Psoas muscle (tissue), 7 donors: ENCODE measurements at regions not wholly inside any gene's neighbourhood (a gene's known extent, or its start where the extent isn't known, plus 50 kb on each side); places are given as distances from the start of the nearest gene placed in this dataset.

Experiments used
- ATAC-seq, 4 donors: fragments of 200-7000 bp; cut with Tn5 transposase; one replicate each; pipeline ENCODE4 v1.9.1; 2020; ENCODE audit warnings: moderate library complexity in 3 of 4, mild to moderate bottlenecking in 2 of 4
- DNase-seq, 2 donors: peaks; one replicate each; pipeline ENCODE4 v3.0.0-alpha.2; 2020
- H3K27ac ChIP-seq: fragments of 200-600 bp; one replicate; pipeline ENCODE4 v1.8.0; 2022
- H3K27me3 ChIP-seq, 3 donors: fragments of 200-600 bp in 1 of 3; one replicate each; pipeline versions ENCODE4 v1.6.1 to v1.8.0; 2013 to 2022; ENCODE audit warnings: low read length in 2 of 3, mild to moderate bottlenecking in 2 of 3, moderate library complexity in 1 of 3; ENCODE audit not compliant: insufficient read depth in 3 of 3
- H3K36me3 ChIP-seq, 2 donors: fragments of 200-600 bp in 1 of 2; one replicate each; pipeline versions ENCODE4 v1.6.1 to v1.8.0; 2013 to 2022; ENCODE audit warnings: low read depth in 1 of 2, mild to moderate bottlenecking in 1 of 2, moderate library complexity in 1 of 2; ENCODE audit not compliant: insufficient read depth in 1 of 2
- H3K4me1 ChIP-seq: fragments of 200-600 bp; one replicate; pipeline ENCODE4 v1.8.0; 2022
- H3K4me3 ChIP-seq: fragments of 200-600 bp; one replicate; pipeline ENCODE4 v1.8.0; 2022; ENCODE audit warnings: mild to moderate bottlenecking
- H3K9me3 ChIP-seq: fragments of 200-600 bp; one replicate; pipeline ENCODE4 v1.8.0; 2022
- WGBS, 3 donors: extraction: QIAGEN DNeasy Blood & Tissue Kit; methylation state at CpG; one replicate each; pipeline versions ENCODE4 v1.1.6 to v1.1.7; 2013; 5-methylcytosine and 5-hydroxymethylcytosine counted together
- intact Hi-C, 2 donors: fragments of 100-400 bp; cut with DNase I; formaldehyde crosslinking; loops; one replicate each; pipeline versions ENCODE4 v1.11.0 to v1.14.2; 2022
- TF ChIP-seq, protein P1 (sequence below): fragments of 200-600 bp; IDR thresholded peaks from one replicate; pipeline ENCODE4 v1.8.0; 2022; ENCODE audit warnings: antibody characterized with exemption
- donor health status: healthy with polysubstance abuse.
- donor health status: DM: no; HTN: no; CAD: no; lungs with moderate emphysema.
- donor health status: Bipolar disorder and iron deficiency.
- donor health status: healthy.
- donor health status: DM: yes; HTN: yes; CAD: no.
- donor health status: DM: no; HTN: no; CAD: no.
- donor health status: DM: yes; HTN: yes; CAD: no.

GRCh38 chr3:181252631-181253030 lies 263.1 kb upstream of the DNAJC19 start:
- intact Hi-C loops: no loop called here
- H3K4me3 ChIP-seq: no peak overlapping the region
- H3K27me3 ChIP-seq: no peaks in the 10 kb centered on the region
- no peak overlapping the region for H3K27ac ChIP-seq
- WGBS, 3 donors: 8 to 17% (median 13%) methylated on average over 3 of the region's 3 CpGs
- TF ChIP-seq, protein P1, sequence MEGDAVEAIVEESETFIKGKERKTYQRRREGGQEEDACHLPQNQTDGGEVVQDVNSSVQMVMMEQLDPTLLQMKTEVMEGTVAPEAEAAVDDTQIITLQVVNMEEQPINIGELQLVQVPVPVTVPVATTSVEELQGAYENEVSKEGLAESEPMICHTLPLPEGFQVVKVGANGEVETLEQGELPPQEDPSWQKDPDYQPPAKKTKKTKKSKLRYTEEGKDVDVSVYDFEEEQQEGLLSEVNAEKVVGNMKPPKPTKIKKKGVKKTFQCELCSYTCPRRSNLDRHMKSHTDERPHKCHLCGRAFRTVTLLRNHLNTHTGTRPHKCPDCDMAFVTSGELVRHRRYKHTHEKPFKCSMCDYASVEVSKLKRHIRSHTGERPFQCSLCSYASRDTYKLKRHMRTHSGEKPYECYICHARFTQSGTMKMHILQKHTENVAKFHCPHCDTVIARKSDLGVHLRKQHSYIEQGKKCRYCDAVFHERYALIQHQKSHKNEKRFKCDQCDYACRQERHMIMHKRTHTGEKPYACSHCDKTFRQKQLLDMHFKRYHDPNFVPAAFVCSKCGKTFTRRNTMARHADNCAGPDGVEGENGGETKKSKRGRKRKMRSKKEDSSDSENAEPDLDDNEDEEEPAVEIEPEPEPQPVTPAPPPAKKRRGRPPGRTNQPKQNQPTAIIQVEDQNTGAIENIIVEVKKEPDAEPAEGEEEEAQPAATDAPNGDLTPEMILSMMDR: no peak
- no peaks in the 10 kb centered on the region for H3K36me3 ChIP-seq
- H3K4me1 ChIP-seq: no peaks in the 10 kb centered on the region
- ATAC-seq (no peak), DNase-seq (no peak)
- H3K9me3 ChIP-seq: no peaks in the 10 kb centered on the region

DNA sequence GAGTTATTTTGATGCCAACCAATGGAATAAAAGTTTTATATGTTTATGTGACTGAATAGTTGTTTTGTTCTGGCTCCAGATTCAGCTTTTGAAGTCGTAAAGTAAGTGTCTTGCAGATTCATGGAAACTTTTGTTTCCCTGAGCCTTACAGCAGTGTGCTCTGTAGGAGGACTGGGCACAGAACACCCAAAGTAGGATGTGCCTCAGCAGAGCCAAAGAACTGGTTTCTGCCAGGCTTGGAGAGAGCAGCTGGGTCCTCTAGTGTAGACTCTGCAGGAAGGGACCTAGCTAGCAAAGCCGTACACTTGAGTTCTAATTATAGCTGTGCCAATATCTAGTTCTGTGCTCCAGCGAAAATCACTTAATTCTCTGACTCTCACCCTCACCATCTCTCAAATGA lies 261.2 kb upstream of the DNAJC19 start:
- WGBS, 3 donors: 58 to 64% (median 63%) methylated on average over 3 of the region's 3 CpGs
- TF ChIP-seq, protein P1: no peak
- intact Hi-C loops: no loop called here
- no peak for ATAC-seq
- H3K4me1 ChIP-seq: no peaks in the 10 kb centered on the region
- DNase-seq: no peak
- H3K27ac ChIP-seq: no peak overlapping the region
- H3K27me3 ChIP-seq: no peaks in the 10 kb centered on the region
- no peaks in the 10 kb centered on the region for H3K36me3 ChIP-seq
- H3K9me3 ChIP-seq: no peaks in the 10 kb centered on the region
- H3K4me3 ChIP-seq: no peak overlapping the region

DNA sequence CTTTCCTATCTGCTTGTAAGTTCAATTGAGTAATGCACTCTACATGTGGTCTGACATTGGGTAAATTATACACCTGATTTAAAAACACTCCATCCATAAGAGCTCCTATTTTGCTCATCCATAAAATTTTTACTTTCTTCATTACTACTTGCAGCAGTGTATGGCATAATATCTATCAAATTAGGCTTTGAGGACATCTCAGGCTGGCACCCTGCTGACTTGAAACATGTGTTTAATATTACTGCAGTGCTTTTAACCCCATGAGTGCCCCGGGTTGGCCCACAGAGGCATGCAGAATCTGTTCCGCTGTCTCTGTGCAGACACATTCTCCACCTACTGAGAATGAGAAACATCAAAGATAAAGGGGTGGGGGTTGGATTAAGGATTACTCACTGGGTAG lies 249.9 kb upstream of the DNAJC19 start:
- Histone ChIP-seq H3K4me3 (no peak overlapping the region), H3K36me3 (no peaks in the 10 kb centered on the region), H3K9me3 (no peaks in the 10 kb centered on the region), H3K27ac (no peak overlapping the region), H3K27me3 (no peaks in the 10 kb centered on the region), H3K4me1 (no peaks in the 10 kb centered on the region)
- TF ChIP-seq, protein P1: no peak
- 47 to 51% (median 51%) methylated on average over 2 of the region's 2 CpGs for WGBS, 3 donors
- DNase-seq (no peak), ATAC-seq (no peak)
- intact Hi-C loops: loop anchor here in 1 of 2 donors (10.0 kb wide), 1 partner anchor 645 kb away; no protein-coding TSS in a partner anchor

GRCh38 chr3:181230258-181230657 lies 240.7 kb upstream of the DNAJC19 start:
- intact Hi-C loops: loop anchor here in 1 of 2 donors (10.0 kb wide), 1 partner anchor 655 kb away; no protein-coding TSS in a partner anchor
- ATAC-seq (no peak), DNase-seq (no peak)
- Histone ChIP-seq H3K27ac (no peak overlapping the region), H3K36me3 (no peaks in the 10 kb centered on the region), H3K4me3 (no peak overlapping the region), H3K4me1 (no peaks in the 10 kb centered on the region), H3K27me3 (no peaks in the 10 kb centered on the region), H3K9me3 (no peaks in the 10 kb centered on the region)
- TF ChIP-seq, protein P1: no peak
- 78 to 85% (median 80%) methylated on average over 5 of the region's 5 CpGs for WGBS, 3 donors

DNA sequence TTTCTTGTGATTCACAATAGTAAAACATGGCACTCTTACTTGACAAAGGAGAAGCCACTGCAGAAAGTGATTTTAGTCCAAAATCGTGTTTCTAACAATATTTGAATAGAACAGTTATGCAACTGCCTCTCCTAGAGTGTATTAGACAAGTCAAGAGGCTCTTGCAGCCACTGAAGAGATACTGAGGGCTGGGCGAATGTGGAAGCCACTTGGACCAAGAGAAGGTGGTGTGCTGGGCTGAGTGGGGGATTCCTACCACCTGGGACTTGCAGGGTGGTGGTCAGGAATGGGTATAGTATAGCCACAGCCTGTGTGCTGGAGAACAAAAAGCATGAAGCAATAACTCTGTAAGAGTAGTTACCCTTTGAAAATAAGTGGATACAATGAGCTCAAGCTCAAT lies 223.8 kb upstream of the DNAJC19 start:
- intact Hi-C loops: no loop called here
- TF ChIP-seq, protein P1: no peak
- Histone ChIP-seq H3K27me3 (peaks cover 0 to 3% (median 0%) of the 10 kb centered on the region in 3 donors), H3K27ac (no peak overlapping the region), H3K36me3 (no peaks in the 10 kb centered on the region), H3K4me3 (no peak overlapping the region), H3K4me1 (no peaks in the 10 kb centered on the region), H3K9me3 (no peaks in the 10 kb centered on the region)
- DNase-seq: no peak
- 58 to 66% (median 61%) methylated on average over 2 of the region's 2 CpGs for WGBS, 3 donors
- no peak for ATAC-seq
